ENCODE measurements at regions not wholly inside any gene's neighbourhood (a gene's known extent, or its start where the extent isn't known, plus 50 kb on each side); places are given as distances from the start of the nearest gene placed in this dataset.

DNA sequence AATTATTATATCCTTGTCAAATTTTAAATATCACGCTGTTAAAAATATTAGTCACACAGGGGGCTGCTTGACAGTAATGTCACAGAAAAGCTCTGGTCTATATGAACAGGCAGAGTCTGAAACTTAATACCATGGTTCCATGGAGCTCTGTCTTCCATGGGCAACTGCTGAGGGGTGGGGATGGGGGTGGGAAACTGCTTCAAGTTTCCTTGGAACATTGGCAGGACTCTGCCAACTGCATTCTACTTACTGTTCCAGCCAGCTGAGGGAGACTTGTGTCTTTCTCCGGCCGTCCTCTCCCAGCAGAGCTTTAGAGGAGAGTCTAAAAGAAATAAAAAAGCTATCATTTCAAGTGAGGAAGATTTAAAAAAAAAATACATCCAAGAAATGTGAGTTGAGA is 348.7 kb downstream of the ZIC1 start:
- Histone ChIP-seq H3K27me3 (ENCODE audit: insufficient read depth in 3 of 3, low read length in 2 of 3) (no peaks in the 10 kb centered on the region), H3K27ac (peak overlapping the region; percentile 78), H3K4me1 (peaks cover 26% of the 10 kb centered on the region), H3K4me3 (peak overlapping the region; percentile 23), H3K36me3 (ENCODE audit: insufficient read depth in 1 of 2, low read depth in 1 of 2) (no peaks in the 10 kb centered on the region), H3K9me3 (no peaks in the 10 kb centered on the region)
- TF ChIP-seq, protein P1, sequence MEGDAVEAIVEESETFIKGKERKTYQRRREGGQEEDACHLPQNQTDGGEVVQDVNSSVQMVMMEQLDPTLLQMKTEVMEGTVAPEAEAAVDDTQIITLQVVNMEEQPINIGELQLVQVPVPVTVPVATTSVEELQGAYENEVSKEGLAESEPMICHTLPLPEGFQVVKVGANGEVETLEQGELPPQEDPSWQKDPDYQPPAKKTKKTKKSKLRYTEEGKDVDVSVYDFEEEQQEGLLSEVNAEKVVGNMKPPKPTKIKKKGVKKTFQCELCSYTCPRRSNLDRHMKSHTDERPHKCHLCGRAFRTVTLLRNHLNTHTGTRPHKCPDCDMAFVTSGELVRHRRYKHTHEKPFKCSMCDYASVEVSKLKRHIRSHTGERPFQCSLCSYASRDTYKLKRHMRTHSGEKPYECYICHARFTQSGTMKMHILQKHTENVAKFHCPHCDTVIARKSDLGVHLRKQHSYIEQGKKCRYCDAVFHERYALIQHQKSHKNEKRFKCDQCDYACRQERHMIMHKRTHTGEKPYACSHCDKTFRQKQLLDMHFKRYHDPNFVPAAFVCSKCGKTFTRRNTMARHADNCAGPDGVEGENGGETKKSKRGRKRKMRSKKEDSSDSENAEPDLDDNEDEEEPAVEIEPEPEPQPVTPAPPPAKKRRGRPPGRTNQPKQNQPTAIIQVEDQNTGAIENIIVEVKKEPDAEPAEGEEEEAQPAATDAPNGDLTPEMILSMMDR (IDR thresholded peaks at IDR 0.05): no peak
- WGBS, 3 donors: 17 to 38% (median 31%) methylated on average over 3 of the region's 3 CpGs
- no peak for DNase-seq
- intact Hi-C loops (cut with DNase I): loop anchor here in 1 of 2 donors (10.0 kb wide), 1 partner anchor 103 kb away; no protein-coding TSS in a partner anchor
- peak in 2 of 4 donors; percentile 63 to 68 for ATAC-seq

DNA sequence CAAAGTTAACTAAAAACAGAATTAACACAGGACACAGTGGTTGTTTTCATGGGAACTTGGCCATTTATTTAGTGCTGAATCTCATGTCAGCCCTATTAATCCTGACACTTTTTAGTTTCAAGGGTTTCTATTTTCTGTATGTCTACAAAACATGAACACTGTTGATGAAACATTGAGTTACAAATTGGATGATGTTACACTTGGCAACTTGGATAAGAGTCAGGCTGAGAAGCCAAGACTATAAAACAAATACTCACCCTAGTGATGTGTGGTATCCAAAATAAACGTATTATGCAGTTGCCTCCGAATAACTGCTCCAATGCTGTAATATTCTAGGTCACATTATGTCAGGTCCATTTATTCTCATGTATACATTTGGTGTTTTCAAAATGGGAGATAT is 349.6 kb downstream of the ZIC1 start:
- ATAC-seq: peak; percentile 79 to 98 (median 96)
- 16 to 22% (median 22%) methylated on average over 2 of the region's 2 CpGs for WGBS, 3 donors

DNA sequence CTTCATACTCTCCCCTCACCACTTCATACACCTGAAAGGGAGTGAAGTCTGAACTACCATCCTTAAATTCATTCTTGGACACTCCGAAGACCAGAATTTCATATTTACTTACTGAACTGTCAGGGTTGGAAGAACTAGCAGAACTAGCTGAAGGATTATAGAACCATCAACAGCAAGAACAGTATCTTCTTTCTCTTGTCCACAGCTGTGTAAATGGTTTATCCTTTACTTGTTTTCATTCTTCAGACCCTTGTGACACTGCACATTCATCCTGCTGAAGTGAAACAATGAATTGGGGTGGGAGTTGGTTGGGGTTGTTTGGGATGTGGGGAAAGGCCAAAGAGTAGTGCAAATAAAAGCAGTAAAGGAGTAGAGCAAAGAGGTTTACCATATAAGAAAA is 350.9 kb downstream of the ZIC1 start:
- Histone ChIP-seq H3K36me3 (ENCODE audit: insufficient read depth in 1 of 2, low read depth in 1 of 2) (no peaks in the 10 kb centered on the region), H3K27ac (peak overlapping the region; percentile 78), H3K4me3 (no peak overlapping the region), H3K4me1 (peaks cover 26% of the 10 kb centered on the region), H3K27me3 (ENCODE audit: insufficient read depth in 3 of 3, low read length in 2 of 3) (no peaks in the 10 kb centered on the region), H3K9me3 (no peaks in the 10 kb centered on the region)
- intact Hi-C loops (cut with DNase I): no loop called here
- 41 to 92% (median 90%) methylated on average over 1 of the region's 1 CpG for WGBS, 3 donors
- TF ChIP-seq, protein P1 (IDR thresholded peaks at IDR 0.05): no peak
- peak in 1 of 4 donors; percentile 3 for ATAC-seq
- no peak for DNase-seq

More for the DNA sequence above, 349.6 kb downstream of the ZIC1 start:
- Histone ChIP-seq H3K27ac (peak overlapping the region; percentile 78), H3K4me3 (no peak overlapping the region), H3K27me3 (ENCODE audit: insufficient read depth in 3 of 3, low read length in 2 of 3) (no peaks in the 10 kb centered on the region), H3K4me1 (peaks cover 26% of the 10 kb centered on the region), H3K36me3 (ENCODE audit: insufficient read depth in 1 of 2, low read depth in 1 of 2) (no peaks in the 10 kb centered on the region), H3K9me3 (no peaks in the 10 kb centered on the region)
- DNase-seq: no peak
- TF ChIP-seq, protein P1 (IDR thresholded peaks at IDR 0.05): no peak
- intact Hi-C loops (cut with DNase I): loop anchor here in 1 of 2 donors (10.0 kb wide), 1 partner anchor 104 kb away; no protein-coding TSS in a partner anchor

DNA sequence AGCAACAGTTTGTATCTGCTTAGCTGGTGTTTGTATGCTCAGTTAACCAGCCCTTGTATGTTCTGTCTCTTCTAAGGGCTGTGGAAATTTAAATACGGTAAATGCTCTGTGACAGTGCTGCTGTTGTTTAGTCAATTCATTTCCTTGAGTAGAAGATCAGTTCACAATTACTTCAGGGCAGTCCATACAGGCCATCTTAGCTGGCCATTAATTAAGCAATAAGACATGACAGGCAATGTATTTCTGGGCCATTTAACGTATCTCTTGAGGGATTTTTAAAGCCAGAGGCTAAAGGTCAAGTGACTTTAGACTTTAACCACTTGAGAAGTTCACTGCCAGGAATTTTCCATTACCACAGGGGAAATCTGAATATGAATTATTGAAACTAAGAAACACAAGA is 351.8 kb downstream of the ZIC1 start:
- no peaks in the 10 kb centered on the region for H3K36me3 ChIP-seq (ENCODE audit: insufficient read depth in 1 of 2, low read depth in 1 of 2)
- ATAC-seq (no peak), DNase-seq (no peak)
- WGBS, 3 donors: 41 to 57% (median 48%) methylated on average over 2 of the region's 2 CpGs
- no peaks in the 10 kb centered on the region for H3K9me3 ChIP-seq
- H3K27ac ChIP-seq: peak overlapping the region; percentile 33
- H3K27me3 ChIP-seq (ENCODE audit: insufficient read depth in 3 of 3, low read length in 2 of 3): no peaks in the 10 kb centered on the region
- TF ChIP-seq, protein P1 (IDR thresholded peaks at IDR 0.05): no peak
- no peak overlapping the region for H3K4me3 ChIP-seq
- H3K4me1 ChIP-seq: peaks cover 26% of the 10 kb centered on the region
- intact Hi-C loops (cut with DNase I): no loop called here

DNA sequence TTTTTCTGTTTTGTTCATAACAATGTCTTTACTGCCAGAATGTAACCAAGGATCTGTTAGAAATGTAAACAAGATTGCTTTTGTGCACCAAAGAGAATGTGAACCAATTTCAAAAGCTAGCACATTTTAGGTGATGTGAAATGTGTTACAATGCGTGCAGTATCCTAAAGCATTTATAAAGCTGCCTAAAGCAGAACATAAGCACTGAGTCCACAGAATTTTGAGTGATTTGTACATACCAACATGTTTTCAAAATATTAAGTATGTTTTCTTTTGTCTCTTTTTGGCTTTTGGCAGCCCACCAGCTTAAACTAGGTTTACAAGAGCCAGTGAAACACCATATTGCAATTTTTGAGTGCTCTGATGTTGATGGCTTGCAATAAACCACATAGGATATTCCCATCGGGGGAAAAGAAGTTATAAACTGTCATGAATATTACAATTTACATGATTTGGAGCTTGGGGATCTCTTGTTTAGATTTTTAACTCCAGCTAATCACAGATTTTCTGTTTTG is 364.0 kb downstream of the ZIC1 start:
- Histone ChIP-seq H3K36me3 (ENCODE audit: insufficient read depth in 1 of 2, low read depth in 1 of 2) (no peaks in the 10 kb centered on the region), H3K4me1 (no peaks in the 10 kb centered on the region), H3K27me3 (ENCODE audit: insufficient read depth in 3 of 3, low read length in 2 of 3) (no peaks in the 10 kb centered on the region), H3K9me3 (no peaks in the 10 kb centered on the region), H3K27ac (no peak overlapping the region), H3K4me3 (no peak overlapping the region)
- 77 to 84% (median 78%) methylated on average over 2 of the region's 2 CpGs for WGBS, 3 donors
- ATAC-seq: no peak
- intact Hi-C loops (cut with DNase I): no loop called here
- TF ChIP-seq, protein P1 (IDR thresholded peaks at IDR 0.05): no peak
- no peak for DNase-seq
